ENCODE measurements at regions not wholly inside any gene's neighbourhood (a gene's known extent, or its start where the extent isn't known, plus 50 kb on each side); places are given as distances from the start of the nearest gene placed in this dataset.
"Not testable (repeated sequence)": the region's sequence is repeated elsewhere in the genome, so short reads cannot be mapped to it uniquely, and the experiment has no call there.

GRCh38 chr11:92618020-92618419 lies 351.4 kb upstream of the MTNR1B start:
- DNase-seq (ENCODE audit: low spot score): not testable (repeated sequence)

DNA sequence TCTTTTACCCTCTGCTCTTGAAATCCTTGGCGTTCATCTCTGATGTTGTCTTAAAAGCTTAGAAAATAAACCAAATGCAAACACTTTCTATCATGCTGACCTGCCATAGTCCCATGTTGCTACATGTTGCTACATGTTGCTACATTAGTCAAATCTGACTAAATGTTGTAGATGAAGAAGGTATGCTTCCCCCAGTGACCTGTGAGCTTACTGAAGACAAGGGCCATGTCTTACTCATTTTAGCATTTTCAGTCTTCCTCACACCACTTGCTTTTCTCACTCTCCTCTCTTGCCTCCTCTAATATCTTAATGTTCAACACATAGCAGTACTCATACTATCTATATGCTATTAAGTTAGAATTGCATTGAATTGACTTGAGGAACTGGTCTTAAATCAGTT lies 346.4 kb upstream of the MTNR1B start:
- no peak for DNase-seq (ENCODE audit: low spot score)

DNA sequence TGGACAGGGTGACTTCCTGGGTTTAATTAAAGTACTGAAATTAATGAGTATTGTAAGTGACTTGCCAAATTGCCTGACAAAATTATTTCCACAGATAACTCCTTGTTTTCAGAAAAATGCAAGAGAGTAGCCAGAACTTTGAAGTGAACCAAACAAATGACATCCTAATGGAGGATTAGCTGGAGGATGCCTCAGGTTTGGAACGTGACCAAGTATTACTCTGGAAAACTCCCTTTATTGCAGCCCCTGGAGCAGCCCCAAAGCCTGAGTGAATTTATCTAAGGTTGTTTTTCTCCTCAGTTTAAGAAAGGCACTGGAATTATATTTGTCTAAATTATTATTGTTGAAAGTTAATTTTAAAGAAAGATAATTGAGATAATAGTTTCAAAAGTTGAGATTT lies 343.6 kb upstream of the MTNR1B start:
- DNase-seq (ENCODE audit: low spot score): no peak

DNA sequence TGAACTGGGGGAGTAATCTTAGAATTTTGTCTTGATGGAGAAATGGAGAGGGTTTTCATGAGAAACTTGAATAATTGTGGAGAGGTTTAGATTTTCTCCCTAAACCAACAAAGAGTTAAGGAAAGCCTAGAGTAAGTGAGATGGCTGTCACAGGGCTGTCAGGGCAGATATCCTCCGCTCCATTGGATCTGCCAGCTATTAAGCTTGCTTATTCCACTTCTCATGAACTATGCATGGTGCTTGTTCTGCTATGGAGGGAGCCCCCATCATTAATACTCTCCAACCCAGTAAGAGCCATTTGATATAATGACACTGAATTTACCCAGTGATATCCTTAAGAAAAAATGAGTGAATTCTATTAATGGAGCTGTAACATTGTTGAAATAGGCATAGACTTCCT lies 342.8 kb upstream of the MTNR1B start:
- DNase-seq (ENCODE audit: low spot score): no peak

DNA sequence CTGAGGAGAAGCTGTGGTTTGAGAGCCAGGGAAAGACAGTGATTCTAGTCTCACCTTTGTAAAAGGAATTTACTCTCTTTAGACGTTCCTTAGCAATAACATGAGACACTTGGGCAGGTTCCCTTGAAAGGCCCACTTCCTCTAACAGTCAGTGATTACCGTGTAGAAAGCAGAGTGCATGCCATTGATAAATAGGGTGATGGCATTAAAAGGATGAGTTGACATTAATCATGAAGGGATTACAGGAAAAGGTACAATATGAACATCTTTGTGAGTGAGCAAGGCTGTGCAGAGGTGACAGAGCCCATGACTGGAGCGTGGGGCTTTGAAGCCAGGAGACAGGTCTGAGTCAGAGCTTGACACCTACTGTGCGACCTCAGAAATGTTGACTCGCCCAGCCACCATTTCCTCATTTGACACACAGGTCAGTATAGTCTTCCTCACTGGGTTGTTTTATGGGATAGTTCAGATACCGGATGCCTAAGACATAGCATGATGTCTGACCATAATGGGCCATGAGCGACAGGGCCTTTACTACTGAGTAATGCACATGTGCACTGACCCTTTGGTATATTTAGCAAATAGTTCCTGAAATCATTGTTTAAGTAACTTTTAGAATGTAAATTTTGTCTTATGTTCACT lies 341.7 kb upstream of the MTNR1B start:
- no peak for DNase-seq (ENCODE audit: low spot score)

DNA sequence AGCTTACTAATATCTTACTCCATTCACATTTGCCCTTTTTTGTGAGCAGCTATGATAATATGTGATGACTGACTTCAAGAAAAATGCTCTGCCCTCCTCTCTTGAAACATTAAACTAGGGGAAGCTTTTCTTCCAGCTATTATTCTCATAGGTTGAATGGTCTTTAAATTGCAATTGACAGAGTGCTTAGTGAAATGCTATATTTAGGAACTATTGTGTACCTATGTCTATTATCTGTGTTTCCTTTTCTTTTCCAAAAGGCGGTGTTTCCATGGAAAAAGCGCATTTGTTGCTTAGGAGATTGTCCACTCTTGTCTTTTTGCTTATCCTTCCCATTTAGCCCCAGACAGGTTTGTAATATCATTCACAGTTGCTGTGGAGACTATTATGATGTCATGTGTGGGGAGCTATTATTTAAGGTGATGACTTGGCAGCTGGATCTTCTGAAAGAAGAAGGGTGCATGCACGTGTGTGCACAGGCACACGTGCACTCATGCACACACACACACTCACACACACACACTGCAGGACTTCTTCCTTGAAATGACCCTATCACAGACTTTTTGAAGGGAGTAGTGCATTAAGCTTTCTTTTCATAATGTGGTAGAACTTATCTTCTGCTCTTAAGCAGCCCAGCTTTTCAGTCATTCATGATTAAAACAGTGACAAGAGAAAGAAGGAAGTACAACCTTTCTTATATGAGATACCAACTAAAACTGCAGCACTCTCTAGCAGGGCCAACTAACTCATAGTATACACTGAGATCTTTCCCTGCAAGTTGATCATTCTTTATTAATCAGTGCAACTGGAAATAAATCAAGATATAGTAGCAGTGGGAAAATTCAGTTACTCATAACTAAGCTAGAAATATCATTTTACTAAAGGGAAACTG lies 340.8 kb upstream of the MTNR1B start:
- no peak for DNase-seq (ENCODE audit: low spot score)

DNA sequence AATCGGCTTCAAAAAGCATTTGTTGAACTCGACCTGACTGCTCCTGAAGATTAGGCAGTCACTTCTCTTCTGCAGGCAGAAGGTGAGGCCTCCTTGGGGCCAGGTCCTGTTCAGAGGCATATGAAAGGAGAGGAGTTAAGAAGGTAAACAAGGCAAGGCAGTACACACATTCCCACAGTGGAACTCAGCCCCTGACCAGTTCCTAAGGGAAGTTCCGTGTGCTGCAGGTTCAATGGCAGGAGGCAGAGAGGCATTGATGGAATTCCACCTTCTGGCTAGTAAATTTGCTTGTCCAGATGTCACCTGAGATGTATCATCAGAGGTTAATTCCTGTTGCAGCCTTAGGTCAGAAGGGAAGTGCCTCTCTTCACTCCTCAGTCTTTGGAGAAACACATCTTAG lies 337.0 kb upstream of the MTNR1B start:
- DNase-seq (ENCODE audit: low spot score): no peak

GRCh38 chr11:92633820-92634219 lies 335.6 kb upstream of the MTNR1B start:
- no peak for DNase-seq (ENCODE audit: low spot score)

DNA sequence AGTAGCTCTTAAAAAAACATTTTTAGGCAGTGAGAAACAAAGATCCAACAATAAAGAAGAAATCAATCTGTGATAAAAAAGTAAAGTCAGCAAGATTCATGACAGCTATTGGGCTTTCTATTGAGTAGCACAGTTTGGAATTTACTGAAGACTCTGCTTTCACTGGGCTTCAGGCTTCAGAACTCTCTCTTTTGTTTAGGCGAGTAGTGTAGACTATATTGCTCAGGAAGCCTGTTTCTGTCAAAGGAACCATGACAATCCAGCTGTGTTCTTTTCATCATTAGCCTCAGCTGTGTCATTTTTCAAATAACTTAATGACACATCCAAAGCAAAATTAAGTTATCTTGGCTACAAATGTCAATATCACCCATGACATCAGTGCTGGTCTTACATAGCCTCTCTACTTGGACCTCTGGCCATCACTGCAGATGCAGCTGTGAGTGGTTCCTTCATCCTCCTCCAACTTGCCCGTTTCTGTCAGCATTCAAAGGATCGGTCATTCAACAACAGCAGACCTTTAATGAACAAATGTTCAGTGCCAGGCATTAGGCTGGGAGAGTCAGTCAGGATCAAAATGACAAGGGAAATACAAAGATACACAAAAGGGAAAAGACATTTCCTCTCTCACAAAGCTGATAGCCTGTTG lies 332.8 kb upstream of the MTNR1B start:
- no peak for DNase-seq (ENCODE audit: low spot score)

- no peak for DNase-seq (ENCODE audit: low spot score)
Observed at GRCh38 chr11:92638678-92639077, 330.8 kb upstream of the MTNR1B start.

- no peak for DNase-seq (ENCODE audit: low spot score)
Observed at GRCh38 chr11:92642177-92642931, 327.1 kb upstream of the MTNR1B start.

DNA sequence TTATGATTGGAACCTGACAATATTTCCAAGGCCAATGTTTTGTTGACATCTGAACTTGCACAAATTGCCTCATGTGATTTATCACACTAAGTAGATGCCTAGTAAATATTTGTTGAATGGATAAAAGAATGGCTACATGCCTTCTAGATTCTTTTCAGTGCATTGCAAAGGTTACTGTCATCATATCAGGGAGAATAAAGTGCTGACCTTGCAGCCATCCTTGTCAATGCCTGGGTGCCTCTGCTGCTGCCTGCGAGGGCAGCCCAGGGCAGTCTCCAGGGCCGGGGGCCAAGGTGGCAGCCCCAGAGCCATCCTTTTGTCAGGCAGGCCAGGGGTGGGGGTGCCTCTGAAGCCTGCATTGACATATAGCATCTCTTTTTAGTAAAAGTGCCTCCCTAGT lies 325.6 kb upstream of the MTNR1B start:
- no peak for DNase-seq (ENCODE audit: low spot score)

DNA sequence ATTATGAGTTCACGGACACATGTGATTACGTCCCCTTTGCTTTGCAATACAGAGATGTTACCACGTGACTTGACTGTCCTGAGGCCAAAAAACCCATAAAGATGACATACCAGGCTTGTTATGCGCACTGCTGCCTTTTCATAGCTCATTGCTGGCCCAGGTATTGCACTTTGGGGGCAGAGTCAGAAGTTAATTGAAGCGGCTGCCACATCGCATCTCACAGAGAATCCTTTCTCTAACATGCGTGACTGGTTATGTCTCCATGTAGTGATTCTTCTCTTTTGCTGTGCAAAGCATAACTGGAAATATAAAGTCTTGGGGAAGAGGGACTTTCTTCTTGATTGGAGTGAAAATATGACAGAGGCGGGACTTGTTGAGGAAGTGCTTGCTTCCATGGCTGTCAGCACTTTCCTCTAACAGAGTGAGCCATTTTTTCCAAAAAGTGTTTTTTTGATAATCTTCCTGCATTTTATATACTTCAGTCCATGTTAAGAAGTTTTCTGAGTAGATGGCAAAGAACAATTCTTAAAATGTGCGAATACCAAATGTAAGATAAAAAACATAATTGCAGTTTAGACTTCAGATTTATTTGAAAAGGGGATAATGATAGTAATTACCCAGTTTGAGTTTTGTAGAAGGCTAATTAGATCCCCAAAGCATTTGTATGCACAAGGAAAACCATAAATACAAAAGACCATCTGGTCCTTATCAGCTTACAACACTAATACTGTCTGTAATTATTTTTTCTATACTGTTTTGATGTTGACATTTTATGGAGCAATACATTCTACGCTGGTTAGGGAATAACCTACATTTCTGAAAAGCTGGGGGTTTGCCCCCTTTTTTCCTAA lies 324.6 kb upstream of the MTNR1B start:
- no peak for DNase-seq (ENCODE audit: low spot score)

GRCh38 chr11:92651159-92651558 lies 318.3 kb upstream of the MTNR1B start:
- no peak for DNase-seq (ENCODE audit: low spot score)

- DNase-seq (ENCODE audit: low spot score): no peak
Observed at GRCh38 chr11:92653454-92653853, 316.0 kb upstream of the MTNR1B start.

DNA sequence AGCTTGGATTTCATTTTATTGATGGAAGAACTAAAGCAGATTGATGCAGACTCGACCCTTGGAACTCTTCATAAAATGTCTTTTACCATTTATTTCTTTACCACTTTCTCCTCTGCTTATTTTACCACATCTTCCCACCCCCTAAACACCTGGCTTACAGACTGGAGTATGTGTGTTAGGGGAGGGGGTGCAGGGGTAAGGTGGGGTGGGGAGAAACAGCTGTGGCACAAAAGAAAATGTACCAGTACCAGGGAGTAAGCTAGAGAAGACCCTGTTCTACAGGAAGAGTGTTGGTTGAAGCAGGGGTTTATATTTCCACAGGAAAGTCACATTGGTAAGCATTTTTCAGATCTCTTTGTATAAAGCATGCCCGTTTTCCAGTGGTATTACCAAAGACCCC lies 312.7 kb upstream of the MTNR1B start:
- no peak for DNase-seq (ENCODE audit: low spot score)

GRCh38 chr11:92657226-92657625 lies 312.2 kb upstream of the MTNR1B start:
- no peak for DNase-seq (ENCODE audit: low spot score)

GRCh38 chr11:92658733-92659132 lies 310.7 kb upstream of the MTNR1B start:
- DNase-seq (ENCODE audit: low spot score): no peak

- DNase-seq (ENCODE audit: low spot score): no peak
Observed at GRCh38 chr11:92659793-92660192, 309.7 kb upstream of the MTNR1B start.

- no peak for DNase-seq (ENCODE audit: low spot score)
Observed at GRCh38 chr11:92662601-92663360, 306.7 kb upstream of the MTNR1B start.

- DNase-seq (ENCODE audit: low spot score): no peak
Observed at GRCh38 chr11:92663539-92663938, 305.9 kb upstream of the MTNR1B start.

Measured in RKO (cell line).